Astrocyte of the spinal cord (primary cell): ENCODE measurements at regions not wholly inside any gene's neighbourhood (a gene's known extent, or its start where the extent isn't known, plus 50 kb on each side); places are given as distances from the start of the nearest gene placed in this dataset.
"Not testable (repeated sequence)": the region's sequence is repeated elsewhere in the genome, so short reads cannot be mapped to it uniquely, and the experiment has no call there.

Experiments
- DNase-seq: peaks from one replicate; pipeline ENCODE4 v3.0.0; 2011; ENCODE audit warnings: low read depth, low spot score
- H3K4me3 ChIP-seq: 2 replicates; pipeline ENCODE4 v1.5.1; 2011; ENCODE audit warnings: low read depth, mild to moderate bottlenecking, low read length, moderate library complexity
- CTCF ChIP-seq: IDR thresholded peaks from 2 replicates; pipeline ENCODE4 v1.5.1; 2012; ENCODE audit warnings: low read depth, mild to moderate bottlenecking, low read length, inconsistent platforms
- in situ Hi-C: cut with HindIII; loops from 2 replicates; pipeline ENCODE4 v1.10.0; 2017; ENCODE audit warnings: low sequenced_read_pairs

- in situ Hi-C loops: no loop called here
- no peak for DNase-seq
- no peak for TF ChIP-seq CTCF
- no peak overlapping the region for H3K4me3 ChIP-seq
Observed at GRCh38 chr13:48583859-48584311, 51.0 kb upstream of the RCBTB2 start.

- peak; percentile 69 for DNase-seq
- in situ Hi-C loops: no loop called here
- TF ChIP-seq CTCF: no peak
Observed at GRCh38 chr13:48585456-48585840, 52.6 kb upstream of the RCBTB2 start.

GRCh38 chr13:48586591-48587103, 53.8 kb upstream of the RCBTB2 start:
- H3K4me3 ChIP-seq: no peak overlapping the region
- TF ChIP-seq CTCF: no peak
- in situ Hi-C loops: no loop called here
- DNase-seq: peak; percentile 33

More at GRCh38 chr13:48585456-48585840, 52.6 kb upstream of the RCBTB2 start:
- no peak overlapping the region for H3K4me3 ChIP-seq

GRCh38 chr13:48588120-48588519, 55.2 kb upstream of the RCBTB2 start:
- in situ Hi-C loops: no loop called here
- no peak for DNase-seq
- no peak for TF ChIP-seq CTCF
- no peak overlapping the region for H3K4me3 ChIP-seq

- in situ Hi-C loops: no loop called here
- no peak overlapping the region for H3K4me3 ChIP-seq
- no peak for TF ChIP-seq CTCF
- no peak for DNase-seq
Observed at GRCh38 chr13:48590141-48590901, 57.4 kb upstream of the RCBTB2 start.

- DNase-seq, in situ Hi-C loops, H3K4me3 ChIP-seq: not testable (repeated sequence)
Observed at GRCh38 chr13:48591124-48591872, 58.4 kb upstream of the RCBTB2 start.
